Suprapubic skin (tissue), 4 donors: ENCODE measurements at regions not wholly inside any gene's neighbourhood (a gene's known extent, or its start where the extent isn't known, plus 50 kb on each side); places are given as distances from the start of the nearest gene placed in this dataset.

Source experiments
- EP300 ChIP-seq: sonication (generic); formaldehyde crosslinking; IDR thresholded peaks from one replicate; pipeline ENCODE4 v1.6.1; 2017; ENCODE audit warnings: antibody characterized with exemption
- POLR2A ChIP-seq, 2 donors: fragments of 450-650 bp; IDR thresholded peaks; one replicate each; pipeline ENCODE4 v1.6.1; 2017; ENCODE audit warnings: antibody characterized with exemption in 2 of 2, mild to moderate bottlenecking in 2 of 2, moderate library complexity in 2 of 2
- POLR2AphosphoS5 ChIP-seq, 3 donors: sonication (generic); formaldehyde crosslinking; IDR thresholded peaks; one replicate each; pipeline ENCODE4 v1.6.1; 2017; ENCODE audit warnings: antibody characterized with exemption in 3 of 3
- TF ChIP-seq, protein P1 (sequence below), 2 donors: fragments of 200-600 bp in 1 of 2; fragments of 450-650 bp in 1 of 2; sonication (generic) in 1 of 2; IDR thresholded peaks; one replicate each; pipeline ENCODE4 v1.5.1; 2016 to 2019; ENCODE audit warnings: antibody characterized with exemption in 2 of 2, mild to moderate bottlenecking in 1 of 2, moderate library complexity in 1 of 2

DNA sequence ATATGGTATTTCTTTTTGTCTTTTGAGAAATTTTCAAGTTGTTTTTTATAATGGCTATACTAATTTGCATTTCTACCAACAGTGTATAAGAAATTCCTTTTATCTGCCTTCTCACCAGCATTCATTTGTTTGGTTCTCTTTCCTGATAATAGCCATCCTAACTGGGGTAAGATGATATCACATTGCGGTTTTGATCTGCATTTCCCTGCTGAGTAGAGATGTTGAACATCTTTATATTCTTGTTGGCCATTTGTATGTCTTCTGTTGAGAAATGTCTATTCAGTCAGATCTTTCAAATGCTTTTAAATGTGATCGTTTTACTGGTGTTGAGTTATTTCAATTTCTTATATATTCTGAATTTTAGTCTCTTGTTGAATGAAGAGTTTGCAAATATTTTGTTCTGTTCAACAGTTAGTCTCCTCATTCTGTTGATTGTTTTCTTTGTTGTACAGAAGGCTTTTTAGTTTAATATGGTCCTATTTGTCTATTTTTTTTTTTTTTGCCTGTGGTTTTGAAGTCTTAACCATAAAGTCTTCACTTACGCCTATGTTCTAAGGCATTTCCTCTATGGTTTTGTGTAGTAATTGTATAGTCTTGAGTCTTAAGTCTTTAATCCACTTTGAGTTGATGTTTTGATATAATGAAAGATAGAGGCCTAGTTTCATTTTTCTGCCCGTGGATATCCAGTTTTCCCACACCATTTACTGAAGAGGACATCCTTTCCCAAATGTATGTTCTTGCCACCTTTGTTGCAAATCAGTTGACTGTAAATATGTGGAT is 1566.9 kb downstream of the STIM2 start:
- TF ChIP-seq, protein P1, sequence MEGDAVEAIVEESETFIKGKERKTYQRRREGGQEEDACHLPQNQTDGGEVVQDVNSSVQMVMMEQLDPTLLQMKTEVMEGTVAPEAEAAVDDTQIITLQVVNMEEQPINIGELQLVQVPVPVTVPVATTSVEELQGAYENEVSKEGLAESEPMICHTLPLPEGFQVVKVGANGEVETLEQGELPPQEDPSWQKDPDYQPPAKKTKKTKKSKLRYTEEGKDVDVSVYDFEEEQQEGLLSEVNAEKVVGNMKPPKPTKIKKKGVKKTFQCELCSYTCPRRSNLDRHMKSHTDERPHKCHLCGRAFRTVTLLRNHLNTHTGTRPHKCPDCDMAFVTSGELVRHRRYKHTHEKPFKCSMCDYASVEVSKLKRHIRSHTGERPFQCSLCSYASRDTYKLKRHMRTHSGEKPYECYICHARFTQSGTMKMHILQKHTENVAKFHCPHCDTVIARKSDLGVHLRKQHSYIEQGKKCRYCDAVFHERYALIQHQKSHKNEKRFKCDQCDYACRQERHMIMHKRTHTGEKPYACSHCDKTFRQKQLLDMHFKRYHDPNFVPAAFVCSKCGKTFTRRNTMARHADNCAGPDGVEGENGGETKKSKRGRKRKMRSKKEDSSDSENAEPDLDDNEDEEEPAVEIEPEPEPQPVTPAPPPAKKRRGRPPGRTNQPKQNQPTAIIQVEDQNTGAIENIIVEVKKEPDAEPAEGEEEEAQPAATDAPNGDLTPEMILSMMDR (IDR thresholded peaks at IDR 0.05): no peak
- TF ChIP-seq POLR2A (IDR thresholded peaks at IDR 0.05): no peak
- no peak for TF ChIP-seq EP300
- no peak for TF ChIP-seq POLR2AphosphoS5 (IDR thresholded peaks at IDR 0.05)
